ENCODE measurements at regions not wholly inside any gene's neighbourhood (a gene's known extent, or its start where the extent isn't known, plus 50 kb on each side); places are given as distances from the start of the nearest gene placed in this dataset.
A peak's percentile ranks its signal among the peaks of the same experiment; 100 is the strongest.
"Not testable (repeated sequence)": the region's sequence is repeated elsewhere in the genome, so short reads cannot be mapped to it uniquely, and the experiment has no call there.

- no peak for DNase-seq (ENCODE audit: low spot score)
These were observed 833.9 kb downstream of the FSTL5 start for GRCh38 chr4:161329852-161330251.

DNA sequence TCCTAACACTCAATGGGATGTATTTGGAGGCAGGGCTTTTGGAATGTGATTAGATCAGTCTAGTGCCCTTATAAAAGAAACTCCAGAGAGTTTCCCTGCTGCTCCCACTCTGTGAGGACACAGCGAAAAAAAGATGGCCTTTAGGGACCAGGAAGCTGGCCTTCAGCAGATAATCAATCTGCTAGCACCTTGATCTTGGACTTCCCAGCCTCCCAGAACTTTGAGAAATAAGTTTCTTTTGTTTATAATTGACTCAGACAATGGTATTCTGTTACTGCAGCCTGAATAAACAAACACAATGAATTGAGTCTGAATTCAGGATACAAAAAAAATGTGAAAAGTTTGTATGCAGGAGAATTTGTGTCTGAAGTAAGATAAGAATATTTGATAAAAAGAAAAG, 842.1 kb downstream of the FSTL5 start:
- DNase-seq (ENCODE audit: low spot score), result no peak

DNA sequence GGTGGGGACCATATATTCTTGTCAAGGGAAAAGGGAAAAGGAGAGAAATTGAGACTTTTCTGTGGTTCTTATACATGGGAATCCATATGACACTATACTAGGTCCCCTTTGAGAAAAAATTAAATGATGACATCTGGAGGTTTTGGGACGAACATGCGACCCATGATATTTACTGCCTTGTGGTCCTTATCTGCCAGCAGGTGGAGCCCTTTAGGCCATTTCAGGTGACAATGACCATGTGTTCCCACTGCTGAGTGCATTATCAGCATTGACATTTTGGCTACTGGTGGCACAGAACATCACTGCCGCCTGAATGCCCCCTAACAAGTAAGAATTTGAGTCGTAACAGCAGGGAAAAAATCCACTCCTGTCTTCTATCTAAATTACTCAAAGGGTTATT, 843.4 kb downstream of the FSTL5 start:
- DNase-seq (ENCODE audit: low spot score), result peak; percentile 34

- DNase-seq (ENCODE audit: low spot score), result no peak
These were observed 846.8 kb downstream of the FSTL5 start for GRCh38 chr4:161317000-161317399.

DNA sequence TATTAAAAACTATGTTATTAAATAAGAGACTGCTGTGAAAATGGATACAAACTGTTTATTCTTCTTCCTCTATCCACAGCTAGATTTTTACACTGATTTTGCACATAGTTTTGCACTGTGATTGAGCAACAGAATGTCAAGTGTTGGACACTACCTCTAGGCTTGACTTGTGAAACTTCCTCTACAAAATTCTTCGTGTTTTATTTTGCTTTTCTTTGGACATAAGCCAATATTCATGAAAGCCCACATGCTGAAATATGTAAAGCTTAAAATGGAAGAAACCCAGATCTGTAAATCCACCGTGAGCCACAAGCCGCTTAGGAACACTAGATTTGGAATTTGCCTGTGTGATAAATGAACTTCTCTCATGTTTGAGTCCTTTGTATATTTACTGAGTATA, 849.4 kb downstream of the FSTL5 start:
- no peak for DNase-seq (ENCODE audit: low spot score)

DNA sequence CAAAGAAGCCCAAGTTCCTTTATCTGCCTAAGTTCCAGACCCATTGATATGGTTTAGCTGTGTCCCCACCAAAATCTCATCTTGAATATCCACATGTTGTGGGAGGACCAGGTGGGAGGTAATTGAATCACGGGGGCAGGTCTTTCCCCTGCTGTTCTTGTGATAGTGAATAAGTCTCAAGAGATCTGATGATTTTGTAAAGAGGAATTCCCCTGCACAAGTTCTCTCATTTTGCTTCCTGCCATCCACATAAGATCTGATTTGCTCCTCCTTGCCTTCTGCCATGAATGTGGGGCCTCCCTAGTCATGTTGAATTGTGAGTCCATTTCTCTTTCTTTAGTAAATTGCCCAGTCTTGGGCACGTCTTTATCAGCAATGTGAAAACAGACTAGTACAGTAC, 860.2 kb downstream of the FSTL5 start:
- no peak for DNase-seq (ENCODE audit: low spot score)

- DNase-seq (ENCODE audit: low spot score), result no peak
These were observed 872.6 kb downstream of the FSTL5 start for GRCh38 chr4:161291222-161291621.

- no peak for DNase-seq (ENCODE audit: low spot score)
These were observed 876.0 kb downstream of the FSTL5 start for GRCh38 chr4:161287678-161288352.

DNA sequence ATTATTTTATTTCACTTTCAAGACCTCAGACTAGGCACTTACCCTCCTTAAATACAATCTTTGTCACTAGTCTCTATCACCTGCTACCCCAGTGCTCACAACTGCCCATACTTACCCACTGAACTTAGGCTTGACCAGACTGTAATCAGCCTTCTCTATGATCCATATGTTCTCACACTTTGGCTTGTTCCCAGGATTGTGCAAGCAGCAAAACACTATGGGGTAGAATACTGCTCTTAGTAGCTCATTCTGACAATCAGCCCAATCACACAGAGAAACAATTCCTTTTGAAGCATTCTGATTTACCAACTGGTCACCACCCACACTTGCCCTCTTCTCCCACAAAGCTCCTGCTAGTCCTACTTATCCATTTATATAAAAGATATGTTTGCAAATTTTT, 878.3 kb downstream of the FSTL5 start:
- no peak for DNase-seq (ENCODE audit: low spot score)

- no peak for DNase-seq (ENCODE audit: low spot score)
These were observed 882.9 kb downstream of the FSTL5 start for GRCh38 chr4:161280929-161281328.

DNA sequence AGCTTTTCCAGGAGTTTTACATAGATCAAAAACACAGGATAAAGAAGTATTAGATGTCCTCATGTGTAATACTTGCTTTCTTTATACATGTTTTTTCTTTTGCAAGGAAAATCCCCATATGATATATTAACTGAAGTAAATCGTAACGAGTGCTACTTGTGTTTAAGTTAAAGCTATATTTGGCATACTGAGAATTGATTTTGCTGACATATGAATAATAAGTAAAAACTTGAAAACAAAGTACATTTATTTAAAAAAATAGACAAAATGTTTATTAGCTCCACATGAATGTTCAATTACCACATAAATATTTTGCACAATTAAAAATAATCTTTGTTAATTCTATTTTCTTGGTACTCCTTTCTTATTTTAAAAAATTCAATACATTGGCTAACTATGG, 884.7 kb downstream of the FSTL5 start:
- DNase-seq (ENCODE audit: low spot score), result no peak

DNA sequence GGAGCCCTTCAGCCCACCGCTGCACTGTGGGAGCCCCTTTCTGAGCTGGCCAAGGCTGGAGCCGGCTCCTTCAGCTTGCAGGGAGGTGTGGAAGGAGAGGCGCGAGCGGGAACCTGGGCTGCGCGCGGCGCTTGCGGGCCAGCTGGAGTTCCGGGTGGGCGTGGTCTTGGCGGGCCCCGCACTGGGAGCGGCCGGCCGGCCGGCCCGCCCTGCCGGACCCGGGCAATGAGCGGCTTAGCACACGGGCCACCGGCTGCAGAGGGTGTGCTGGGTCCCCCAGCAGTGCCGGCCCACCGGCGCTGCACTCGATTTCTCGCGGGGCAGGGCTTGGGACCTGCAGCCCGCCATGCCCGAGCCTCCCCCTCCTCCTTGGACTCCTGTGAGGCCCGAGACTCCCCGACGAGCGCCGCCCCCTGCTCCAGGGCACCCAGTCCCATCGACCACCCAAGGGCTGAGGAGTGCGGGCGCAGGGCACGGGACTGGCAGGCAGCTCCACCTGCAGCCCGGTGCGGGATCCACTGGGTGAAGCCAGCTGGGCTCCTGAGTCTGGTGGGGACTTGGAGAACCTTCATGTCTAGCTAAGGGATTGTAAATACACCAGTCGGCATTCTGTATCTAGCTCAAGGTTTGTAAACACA, 886.5 kb downstream of the FSTL5 start:
- DNase-seq (ENCODE audit: low spot score), result not testable (repeated sequence)

DNA sequence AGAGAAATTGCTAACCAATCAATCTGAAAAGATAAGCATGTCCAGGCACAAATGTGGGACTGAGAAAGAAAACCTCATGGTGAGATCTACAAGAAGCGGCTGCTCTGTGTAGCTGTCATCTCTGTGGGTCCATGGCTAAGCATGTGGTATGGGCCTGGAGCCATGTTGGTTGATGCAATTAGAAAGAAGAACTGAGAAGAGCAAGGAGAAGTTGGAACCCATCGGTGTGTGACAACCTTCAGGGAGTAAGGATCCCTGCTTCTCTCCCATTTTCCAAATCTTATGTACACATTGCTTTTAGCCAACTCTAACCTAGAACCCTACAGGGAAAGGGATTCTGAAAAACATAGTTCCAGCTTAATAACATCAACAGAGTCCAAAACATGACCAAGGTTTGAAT, 890.2 kb downstream of the FSTL5 start:
- DNase-seq (ENCODE audit: low spot score), result no peak

DNA sequence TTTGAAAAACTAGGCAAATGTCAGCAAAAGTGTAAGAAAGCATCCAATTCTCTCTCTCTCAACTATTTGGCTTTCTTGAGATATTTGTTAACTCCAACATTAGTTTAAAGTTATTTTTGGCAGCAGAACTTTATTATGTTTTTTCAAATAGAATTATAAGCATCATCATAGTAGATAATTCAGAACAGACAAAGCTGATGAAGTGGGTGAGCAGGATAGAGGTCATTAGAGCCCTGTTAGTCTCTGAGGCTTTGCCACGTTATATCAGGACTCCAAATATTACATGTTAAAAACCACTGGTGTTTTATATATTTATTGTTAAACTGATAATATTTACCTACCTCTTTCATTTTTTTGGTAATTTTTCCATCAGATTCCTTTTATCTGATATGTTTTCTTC, 903.0 kb downstream of the FSTL5 start:
- no peak for DNase-seq (ENCODE audit: low spot score)

GRCh38 chr4:161256716-161257115, 907.1 kb downstream of the FSTL5 start:
- peak; percentile 5 for DNase-seq (ENCODE audit: low spot score)

- DNase-seq (ENCODE audit: low spot score), result no peak
These were observed 907.6 kb downstream of the FSTL5 start for GRCh38 chr4:161256172-161256571.

GRCh38 chr4:161254375-161254774, 909.4 kb downstream of the FSTL5 start:
- DNase-seq (ENCODE audit: low spot score), result no peak

DNA sequence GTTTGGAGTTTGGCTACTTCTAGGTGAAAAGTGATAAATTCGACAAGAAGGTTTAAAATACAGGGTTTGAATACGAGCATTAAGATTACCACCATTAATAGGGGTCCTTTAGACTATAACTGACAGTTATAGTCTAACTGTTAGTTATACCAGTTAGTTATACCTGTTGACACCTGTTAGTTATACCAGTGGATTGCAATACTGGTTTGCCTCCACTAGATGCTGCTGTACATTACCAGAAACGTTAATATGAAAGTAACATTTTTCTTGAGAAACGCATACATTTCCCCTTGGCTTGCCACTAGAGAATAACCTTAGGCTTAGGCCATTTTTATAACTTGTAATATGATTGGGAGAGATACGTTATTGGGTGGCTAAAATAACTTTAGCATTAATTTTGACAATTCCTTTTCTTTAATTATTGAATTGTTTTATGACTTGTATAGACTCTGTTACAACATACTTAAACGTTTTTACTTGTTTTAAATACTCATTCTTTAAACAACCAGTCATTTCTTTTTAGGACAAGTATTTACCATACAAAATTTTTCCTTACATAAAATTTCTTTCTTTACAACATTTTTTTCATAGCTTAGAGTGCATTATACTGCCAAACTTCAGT, 911.2 kb downstream of the FSTL5 start:
- DNase-seq (ENCODE audit: low spot score), result peak; percentile 21

- no peak for DNase-seq (ENCODE audit: low spot score)
These were observed 913.9 kb downstream of the FSTL5 start for GRCh38 chr4:161249779-161250440.

DNA sequence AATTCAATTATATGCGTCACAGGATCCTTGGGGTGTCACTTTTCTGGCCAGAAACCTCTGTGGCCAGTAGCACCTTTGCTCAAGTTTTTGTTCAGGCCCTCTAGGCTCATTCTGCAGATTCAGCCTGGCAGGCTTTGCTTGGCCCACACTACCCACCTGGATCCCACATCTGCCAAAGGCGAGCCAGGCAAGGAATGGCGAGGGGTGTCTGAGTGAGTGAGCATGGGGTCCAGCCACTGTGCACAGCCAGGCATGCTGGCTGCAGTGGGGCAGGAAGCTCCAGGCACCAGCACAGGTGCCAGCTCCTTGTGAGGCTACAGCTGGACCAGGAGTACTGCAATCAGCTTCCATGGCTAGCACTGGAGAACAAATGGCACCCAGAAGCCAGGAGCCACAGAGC, 914.9 kb downstream of the FSTL5 start:
- DNase-seq (ENCODE audit: low spot score), result no peak

DNA sequence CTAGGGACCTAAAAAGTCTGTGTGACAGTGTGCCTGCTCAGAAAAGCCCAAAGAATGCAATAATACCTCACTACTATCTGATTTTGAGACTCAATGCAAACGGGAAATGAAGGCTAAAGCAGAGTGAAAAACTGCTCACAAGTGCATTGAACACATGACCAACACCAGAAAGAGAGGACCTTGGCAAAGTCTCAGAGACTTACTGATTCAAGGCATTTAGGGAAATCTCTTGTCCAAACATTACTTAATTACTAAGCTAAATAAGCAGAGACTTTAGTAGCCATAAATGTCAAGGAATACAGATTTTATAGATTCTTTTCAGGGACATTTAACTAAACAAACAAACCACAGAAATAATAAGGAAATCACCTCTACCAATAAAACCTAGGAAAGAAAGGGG, 916.0 kb downstream of the FSTL5 start:
- no peak for DNase-seq (ENCODE audit: low spot score)

- no peak for DNase-seq (ENCODE audit: low spot score)
These were observed 925.8 kb downstream of the FSTL5 start for GRCh38 chr4:161238033-161238432.

DNA sequence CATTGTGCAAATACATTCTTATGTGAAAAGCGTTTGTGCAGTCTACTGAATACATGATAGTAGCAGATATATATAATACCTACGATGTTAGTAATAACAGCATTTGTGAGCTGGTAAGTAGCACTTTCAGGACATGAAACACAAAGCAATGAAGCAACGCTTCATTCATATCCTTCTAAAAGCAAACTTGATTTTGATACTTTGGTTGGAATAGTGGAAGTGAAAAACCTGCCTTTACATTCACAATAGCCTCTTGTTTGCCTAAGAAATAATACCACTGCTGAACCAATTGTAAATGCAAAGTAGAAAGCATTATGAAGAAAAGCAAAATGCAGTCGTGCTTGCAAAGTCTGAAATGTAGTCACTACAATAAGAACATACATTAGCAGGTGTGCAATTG, 926.3 kb downstream of the FSTL5 start:
- DNase-seq (ENCODE audit: low spot score), result no peak

Data from RKO (cell line).